TTC549 (cell line): ENCODE measurements at regions not wholly inside any gene's neighbourhood (a gene's known extent, or its start where the extent isn't known, plus 50 kb on each side); places are given as distances from the start of the nearest gene placed in this dataset.

Experiments used
- FAIRE-seq: peaks from 2 replicates; lab custom pipeline; 2012; peaks lifted over from hg19 to GRCh38; lab: Jason Lieb, UNC

DNA sequence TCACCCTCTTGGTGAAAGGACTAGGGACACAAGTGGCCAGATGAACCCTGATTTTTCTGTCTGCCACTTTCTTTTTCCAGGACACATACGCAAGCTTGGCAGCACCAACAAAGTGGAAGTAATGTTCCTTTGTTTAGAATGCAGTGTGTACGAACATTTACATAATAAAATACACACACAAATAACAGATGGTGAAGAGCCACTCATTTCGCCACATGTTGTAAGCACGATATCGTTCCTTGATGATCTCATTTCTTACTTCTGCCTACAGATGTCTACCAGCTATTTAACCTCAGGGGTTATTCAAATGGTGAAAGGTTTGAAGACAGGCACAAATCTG lies 670.2 kb upstream of the CXADR start:
- FAIRE-seq, result no peak

GRCh38 chr21:16847211-16847610 lies 665.6 kb upstream of the CXADR start:
- FAIRE-seq, result no peak

DNA sequence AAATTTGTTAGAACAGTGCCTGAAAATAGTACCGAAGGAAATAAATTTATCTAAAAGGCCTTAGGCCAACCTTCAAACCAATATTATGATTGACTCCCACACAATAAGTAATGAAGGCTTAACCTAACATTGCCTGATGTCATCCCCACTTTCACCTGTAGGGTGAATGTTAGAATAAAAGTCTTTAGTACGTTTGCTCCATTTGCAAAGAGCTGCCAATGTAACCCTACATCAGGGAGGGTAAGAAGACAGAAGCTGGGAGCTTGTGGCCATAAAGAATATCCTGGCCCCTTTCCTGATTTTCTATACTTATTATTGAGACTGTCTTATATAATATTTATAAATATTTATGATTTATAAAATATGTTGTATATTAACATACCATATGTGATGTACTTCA lies 661.8 kb upstream of the CXADR start:
- FAIRE-seq, result no peak

GRCh38 chr21:16855164-16855667 lies 657.6 kb upstream of the CXADR start:
- FAIRE-seq, result no peak

- no peak for FAIRE-seq
Measured at GRCh38 chr21:16863362-16863905, 649.4 kb upstream of the CXADR start.

GRCh38 chr21:16863908-16864307 lies 648.9 kb upstream of the CXADR start:
- FAIRE-seq, result no peak

- no peak for FAIRE-seq
Measured at GRCh38 chr21:16865632-16866031, 647.2 kb upstream of the CXADR start.

DNA sequence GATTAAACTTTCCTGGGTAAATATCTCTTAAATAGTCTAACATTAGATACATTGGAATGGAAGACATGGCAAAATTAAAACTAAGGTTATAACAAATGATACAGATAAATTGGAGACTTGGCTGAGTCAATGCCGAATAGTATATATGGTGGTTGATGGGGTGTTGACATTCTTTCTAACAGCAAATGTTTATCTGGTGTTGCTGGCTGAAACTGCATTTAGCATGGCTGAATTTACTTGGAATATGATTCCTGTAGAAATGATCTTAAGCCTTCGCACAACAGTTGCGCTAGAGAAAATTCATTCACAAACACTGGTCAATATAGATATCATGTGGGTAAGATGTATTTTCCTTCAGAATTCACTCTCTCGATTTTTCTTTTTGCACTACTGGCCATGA lies 646.0 kb upstream of the CXADR start:
- no peak for FAIRE-seq

DNA sequence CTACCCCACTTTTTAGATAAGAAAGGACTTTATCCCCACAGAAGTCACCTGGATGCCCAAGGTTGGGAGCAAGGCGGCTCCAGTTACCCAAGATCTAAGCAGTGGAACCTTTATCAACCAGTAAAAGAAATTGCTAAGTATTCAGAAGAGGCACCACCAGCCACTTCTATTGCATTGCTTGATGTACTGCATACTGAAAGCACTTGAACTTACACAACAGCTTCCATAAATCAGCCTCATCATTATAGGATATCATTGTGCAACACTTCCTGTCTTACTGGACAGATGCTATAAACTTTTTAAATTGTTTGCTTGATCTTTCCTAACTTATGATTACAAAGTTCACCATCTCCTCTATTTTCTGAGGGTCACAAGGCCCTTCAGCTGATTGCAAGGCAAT lies 642.7 kb upstream of the CXADR start:
- no peak for FAIRE-seq

DNA sequence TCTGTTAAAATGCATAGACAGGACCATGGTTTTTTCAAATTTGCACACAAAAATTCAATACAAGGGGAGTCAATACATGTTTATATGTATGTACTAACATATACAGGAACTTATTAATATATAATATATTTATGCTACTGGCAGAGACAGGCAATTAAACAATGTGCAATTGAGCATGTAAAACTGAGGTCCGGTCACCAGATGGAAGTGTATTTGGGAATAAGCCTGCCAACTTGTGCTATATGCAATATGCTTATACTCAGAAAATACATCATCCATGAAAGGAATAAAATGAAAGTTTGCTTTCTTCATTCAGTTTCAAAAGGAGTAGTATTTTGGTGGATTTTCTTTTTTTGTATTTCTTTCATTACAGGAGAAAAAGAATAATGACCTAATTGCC lies 640.2 kb upstream of the CXADR start:
- no peak for FAIRE-seq

- FAIRE-seq, result no peak
Measured at GRCh38 chr21:16873176-16873575, 639.7 kb upstream of the CXADR start.

DNA sequence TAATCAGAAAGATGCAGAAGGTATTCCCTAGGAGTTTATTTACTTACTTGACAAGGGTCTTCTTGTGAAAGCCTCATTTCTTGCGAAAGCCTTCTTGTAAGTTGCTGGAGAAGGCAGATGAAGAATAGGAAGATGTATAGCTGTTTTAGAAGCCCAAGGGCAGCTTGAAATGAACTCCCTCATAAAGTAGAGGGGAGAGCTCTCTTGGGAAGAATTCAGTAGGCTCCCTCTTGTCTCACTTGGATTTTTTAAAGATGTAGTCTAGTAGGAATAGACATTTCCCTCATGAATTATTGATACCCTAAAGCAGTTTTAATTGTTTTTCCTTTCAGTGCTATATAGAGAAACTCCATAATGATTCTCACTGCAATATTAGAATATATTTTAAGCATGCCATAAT lies 639.2 kb upstream of the CXADR start:
- FAIRE-seq, result no peak

DNA sequence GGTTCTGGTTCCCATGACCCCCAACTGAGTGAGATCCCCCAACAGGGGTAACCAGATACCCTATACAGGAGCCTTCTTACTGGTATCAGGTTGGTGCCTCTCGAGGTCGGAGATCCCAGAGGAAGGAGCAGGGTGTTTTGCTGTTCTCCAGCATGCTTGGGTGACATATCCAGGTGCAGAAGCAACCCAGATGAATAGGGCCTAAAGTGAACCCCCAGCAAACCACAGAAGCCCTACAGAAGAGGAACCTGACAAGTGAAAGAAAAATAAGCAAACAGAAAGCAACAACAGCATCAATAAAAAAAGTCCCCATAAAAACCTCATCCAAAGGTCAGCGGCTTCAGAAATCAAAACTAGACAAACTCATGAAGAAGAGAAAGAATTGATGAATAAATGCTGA lies 633.4 kb upstream of the CXADR start:
- no peak for FAIRE-seq

DNA sequence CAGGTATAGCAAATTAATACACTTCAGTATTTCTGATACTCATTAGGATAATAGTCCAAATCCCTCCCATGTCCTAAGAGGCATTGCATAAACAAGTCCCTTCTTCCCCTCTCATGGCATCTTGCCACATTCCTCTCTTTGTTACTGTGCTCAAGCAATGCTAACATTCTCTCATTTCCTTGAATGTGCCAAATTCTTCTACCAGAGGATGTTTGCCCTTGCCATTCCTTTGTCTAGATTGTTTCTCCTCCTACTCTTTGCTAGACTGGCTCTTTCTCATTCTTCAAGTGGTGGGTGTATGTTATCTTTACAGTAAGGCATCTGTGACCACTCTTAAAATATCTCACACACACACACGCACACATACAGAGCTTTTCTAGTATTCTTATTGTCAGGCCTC lies 621.0 kb upstream of the CXADR start:
- no peak for FAIRE-seq

GRCh38 chr21:16900685-16901084 lies 612.2 kb upstream of the CXADR start:
- no peak for FAIRE-seq

GRCh38 chr21:16908077-16908476 lies 604.8 kb upstream of the CXADR start:
- no peak for FAIRE-seq

DNA sequence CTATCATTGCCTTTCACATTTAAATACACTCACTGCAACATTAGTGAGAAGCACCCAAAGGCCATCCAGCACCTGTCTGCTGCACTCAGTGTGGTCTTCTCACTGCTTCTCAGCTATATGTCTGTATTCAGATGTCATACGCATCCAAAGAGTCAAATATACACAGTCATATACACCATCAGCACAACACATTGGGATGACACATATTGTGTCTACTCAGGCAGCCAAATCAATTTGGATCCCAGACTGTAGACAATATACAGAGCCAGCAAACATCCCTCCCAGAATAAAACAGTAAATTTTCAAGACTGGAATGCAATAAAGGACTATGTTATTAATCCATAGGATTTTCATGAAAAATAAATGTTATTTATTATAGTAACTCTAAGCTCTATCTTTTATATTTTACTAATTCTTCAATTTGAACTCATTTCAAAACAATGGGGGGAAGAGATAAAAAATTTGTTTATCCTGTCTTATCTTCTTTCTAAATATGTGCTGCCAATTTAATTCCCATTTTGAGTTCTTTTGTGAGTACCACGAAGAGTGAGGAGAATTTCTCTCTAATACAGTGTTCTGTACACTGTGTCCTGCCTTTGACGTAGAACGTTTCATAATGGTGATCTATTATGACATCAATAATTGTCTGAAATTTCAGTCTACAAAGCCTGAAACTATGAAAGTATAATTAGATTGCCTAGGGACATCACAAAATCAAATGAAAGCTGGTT lies 602.2 kb upstream of the CXADR start:
- no peak for FAIRE-seq

GRCh38 chr21:16911166-16911607 lies 601.7 kb upstream of the CXADR start:
- no peak for FAIRE-seq

DNA sequence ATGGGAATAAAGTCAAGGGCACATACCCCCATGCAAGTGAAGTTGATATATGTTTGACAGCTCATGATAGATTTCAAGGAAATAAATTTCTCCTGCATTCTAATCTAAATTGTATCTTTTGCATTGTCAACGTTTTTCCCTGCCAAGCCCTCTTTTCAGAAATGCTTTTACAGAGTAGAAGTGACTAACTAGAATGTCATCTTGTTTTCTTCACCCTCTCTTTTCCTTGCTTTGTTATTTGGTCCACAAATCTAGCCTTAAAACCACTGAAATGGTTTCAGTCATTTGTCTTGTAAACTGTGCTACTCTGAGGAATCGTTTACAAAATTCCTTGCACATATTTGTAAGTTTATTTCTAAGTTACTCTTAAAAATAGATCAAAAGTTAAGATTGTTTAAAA lies 600.8 kb upstream of the CXADR start:
- FAIRE-seq, result no peak

GRCh38 chr21:16913010-16913409 lies 599.8 kb upstream of the CXADR start:
- FAIRE-seq, result no peak

GRCh38 chr21:16928439-16928838 lies 584.4 kb upstream of the CXADR start:
- FAIRE-seq, result no peak

DNA sequence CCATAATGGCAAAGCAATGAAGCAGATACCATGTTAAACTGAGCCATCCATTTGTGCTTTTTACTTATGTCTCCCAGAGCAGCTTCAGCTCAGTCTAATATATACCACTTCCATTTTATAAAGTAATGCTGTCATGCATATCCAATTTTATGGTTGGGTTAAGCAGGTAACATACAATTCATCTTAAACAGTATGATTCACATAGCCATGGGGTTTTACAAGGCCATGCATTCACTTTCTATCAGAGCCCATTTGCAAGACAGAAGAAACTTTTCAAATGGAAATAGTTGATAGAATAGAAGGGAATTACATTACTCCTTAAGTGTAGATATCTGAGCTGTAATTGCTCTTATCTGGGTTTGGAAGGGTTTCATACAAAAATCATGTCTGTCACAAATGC lies 580.5 kb upstream of the CXADR start:
- FAIRE-seq, result no peak

- no peak for FAIRE-seq
Measured at GRCh38 chr21:16942703-16943102, 570.1 kb upstream of the CXADR start.

DNA sequence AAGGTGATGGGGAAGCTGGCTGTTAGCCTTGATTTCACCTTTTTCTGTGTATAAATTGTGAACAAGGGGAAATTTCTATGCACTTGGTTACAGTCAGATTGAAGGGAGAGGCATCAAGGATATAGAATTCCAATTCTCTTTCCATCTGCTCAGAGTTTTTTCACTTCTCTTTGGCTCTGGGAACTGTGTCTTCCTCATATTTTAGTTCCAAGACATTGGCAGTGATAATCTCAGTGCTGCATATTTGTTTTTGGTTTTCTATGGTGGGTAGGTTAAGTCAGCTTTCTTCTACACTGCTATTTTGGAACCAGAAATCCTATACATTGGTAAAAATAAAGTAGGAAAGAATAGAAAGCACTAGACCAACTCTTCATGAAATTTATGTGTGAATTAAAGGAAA lies 569.6 kb upstream of the CXADR start:
- no peak for FAIRE-seq
